Sigmoid colon (tissue), 4 donors: ENCODE measurements at regions not wholly inside any gene's neighbourhood (a gene's known extent, or its start where the extent isn't known, plus 50 kb on each side); places are given as distances from the start of the nearest gene placed in this dataset.

Source experiments
- EP300 ChIP-seq, 4 donors: sonication (generic); formaldehyde crosslinking; IDR thresholded peaks; one replicate each; pipeline ENCODE4 v1.6.1; 2017; ENCODE audit warnings: antibody characterized with exemption in 4 of 4
- POLR2A ChIP-seq, 2 donors: fragments of 450-650 bp; IDR thresholded peaks; one replicate each; pipeline ENCODE4 v1.6.1; 2016; ENCODE audit warnings: antibody characterized with exemption in 2 of 2, mild to moderate bottlenecking in 2 of 2, moderate library complexity in 2 of 2
- TF ChIP-seq, protein P1 (sequence below), 4 experiments: fragments of 450-650 bp in 3 of 4; fragments of 200-600 bp in 1 of 4; IDR thresholded peaks; one replicate each; pipeline ENCODE4 v1.5.1; 2016 to 2019; ENCODE audit warnings: antibody characterized with exemption in 4 of 4, mild to moderate bottlenecking in 3 of 4, moderate library complexity in 2 of 4

DNA sequence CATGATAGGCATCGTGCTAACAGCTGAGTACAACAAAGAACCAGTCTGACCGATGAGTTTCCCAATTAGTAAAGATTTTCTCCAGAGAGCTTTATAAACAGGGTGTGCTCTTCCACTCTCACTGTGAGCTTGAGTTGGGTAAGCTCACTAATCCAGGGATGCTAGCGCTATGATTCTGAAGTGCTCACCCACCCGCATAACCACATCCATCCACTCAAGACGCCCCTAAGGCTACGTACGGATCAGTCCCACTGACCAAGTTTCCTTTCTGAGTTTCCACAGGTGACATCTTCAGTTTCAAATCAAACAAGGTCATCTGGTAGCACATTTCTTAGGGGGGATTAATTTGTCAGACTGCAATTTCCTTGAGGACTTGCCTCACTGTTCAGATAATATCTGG is 141.1 kb upstream of the ABI3BP start:
- TF ChIP-seq, protein P1, sequence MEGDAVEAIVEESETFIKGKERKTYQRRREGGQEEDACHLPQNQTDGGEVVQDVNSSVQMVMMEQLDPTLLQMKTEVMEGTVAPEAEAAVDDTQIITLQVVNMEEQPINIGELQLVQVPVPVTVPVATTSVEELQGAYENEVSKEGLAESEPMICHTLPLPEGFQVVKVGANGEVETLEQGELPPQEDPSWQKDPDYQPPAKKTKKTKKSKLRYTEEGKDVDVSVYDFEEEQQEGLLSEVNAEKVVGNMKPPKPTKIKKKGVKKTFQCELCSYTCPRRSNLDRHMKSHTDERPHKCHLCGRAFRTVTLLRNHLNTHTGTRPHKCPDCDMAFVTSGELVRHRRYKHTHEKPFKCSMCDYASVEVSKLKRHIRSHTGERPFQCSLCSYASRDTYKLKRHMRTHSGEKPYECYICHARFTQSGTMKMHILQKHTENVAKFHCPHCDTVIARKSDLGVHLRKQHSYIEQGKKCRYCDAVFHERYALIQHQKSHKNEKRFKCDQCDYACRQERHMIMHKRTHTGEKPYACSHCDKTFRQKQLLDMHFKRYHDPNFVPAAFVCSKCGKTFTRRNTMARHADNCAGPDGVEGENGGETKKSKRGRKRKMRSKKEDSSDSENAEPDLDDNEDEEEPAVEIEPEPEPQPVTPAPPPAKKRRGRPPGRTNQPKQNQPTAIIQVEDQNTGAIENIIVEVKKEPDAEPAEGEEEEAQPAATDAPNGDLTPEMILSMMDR (IDR thresholded peaks at IDR 0.05), result no peak
- TF ChIP-seq POLR2A (IDR thresholded peaks at IDR 0.05) (no peak), EP300 (IDR thresholded peaks at IDR 0.05) (no peak)
